ENCODE measurements at regions not wholly inside any gene's neighbourhood (a gene's known extent, or its start where the extent isn't known, plus 50 kb on each side); places are given as distances from the start of the nearest gene placed in this dataset.
"Not testable (repeated sequence)": the region's sequence is repeated elsewhere in the genome, so short reads cannot be mapped to it uniquely, and the experiment has no call there.

DNA sequence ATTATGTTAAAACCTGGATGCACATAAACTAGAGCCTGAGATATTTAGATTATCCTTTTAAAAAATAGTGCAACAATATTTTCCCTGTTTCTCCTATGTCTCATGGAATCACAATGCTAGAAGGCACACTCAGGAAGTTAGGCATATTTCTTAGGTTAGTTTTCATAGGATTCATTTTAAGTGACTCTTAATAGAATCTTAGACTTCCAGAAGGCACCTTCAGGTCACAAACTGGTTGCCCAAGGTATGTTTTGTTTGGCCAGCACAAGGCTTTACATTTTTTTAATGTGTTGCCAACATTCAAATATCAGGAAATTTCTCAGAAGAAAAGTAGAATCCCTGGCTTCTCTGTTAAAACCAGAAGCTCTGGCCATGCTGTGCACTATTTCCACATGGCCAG lies 129.3 kb downstream of the LNPK start:
- no peak for DNase-seq

DNA sequence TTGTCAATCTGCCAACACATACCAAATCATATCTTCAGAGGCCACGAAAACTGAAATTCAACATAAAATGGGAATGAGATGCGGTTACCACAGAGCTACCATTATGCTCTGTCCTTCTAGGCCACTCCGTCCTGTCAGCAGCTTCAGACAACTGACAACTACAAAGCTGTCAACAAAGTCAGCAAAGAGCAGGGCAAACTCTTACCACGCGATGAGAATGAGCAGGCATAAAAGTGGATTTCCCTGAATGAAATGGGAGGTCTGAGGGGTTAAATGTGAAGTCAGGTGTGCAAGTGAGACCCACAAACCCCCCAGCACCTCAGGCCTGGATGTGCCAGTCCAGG lies 130.1 kb downstream of the LNPK start:
- DNase-seq, result no peak

DNA sequence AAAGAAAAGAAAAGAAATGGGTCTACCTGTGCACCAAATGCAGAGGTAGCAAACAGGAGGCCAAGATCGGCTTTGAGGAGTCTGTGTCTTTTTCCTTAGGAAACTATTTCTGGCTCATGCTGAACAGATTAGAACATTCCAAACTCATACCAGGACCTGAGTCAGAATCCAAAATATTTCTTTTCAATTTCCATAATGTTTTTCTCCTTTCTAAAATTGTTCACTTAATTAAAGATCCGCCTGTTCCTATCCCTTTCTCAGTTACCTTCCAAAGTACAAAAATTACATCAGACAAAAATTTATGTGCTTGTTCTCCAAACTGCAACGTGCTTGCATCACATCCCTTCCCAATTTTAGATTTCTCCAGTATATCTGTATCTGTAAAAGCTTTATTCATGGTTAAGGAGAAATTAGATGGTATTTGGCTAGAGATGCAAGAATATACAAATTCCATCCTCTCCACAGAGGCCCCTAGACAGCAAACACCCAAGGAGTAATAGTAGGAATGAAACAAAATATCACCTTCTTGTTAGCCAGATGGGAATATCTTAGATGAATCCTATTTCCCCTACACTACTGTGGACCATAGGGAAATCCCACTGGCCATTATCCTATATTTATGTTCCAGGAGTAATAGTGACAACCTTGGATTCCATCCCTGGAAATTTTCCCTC lies 130.6 kb downstream of the LNPK start:
- DNase-seq, result no peak

DNA sequence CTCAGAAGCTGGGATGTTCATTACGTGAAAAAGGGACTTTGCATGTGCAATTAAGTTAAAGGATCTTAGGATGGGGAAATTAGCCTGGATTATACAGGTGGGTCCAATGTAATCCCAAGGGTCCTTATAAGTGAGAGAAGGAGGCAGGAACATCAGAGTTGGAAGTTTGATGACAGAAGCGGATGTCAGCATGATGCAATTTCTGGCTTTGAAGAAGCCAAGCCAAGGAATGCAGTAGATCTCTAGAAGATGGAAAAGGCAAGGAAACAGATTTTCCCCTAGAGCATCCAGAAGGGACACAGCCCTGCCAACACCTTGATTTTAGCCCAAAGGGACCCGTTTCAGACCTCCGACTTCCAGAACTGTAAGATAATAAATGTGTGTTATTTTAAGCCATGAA lies 136.4 kb downstream of the LNPK start:
- DNase-seq, result no peak

DNA sequence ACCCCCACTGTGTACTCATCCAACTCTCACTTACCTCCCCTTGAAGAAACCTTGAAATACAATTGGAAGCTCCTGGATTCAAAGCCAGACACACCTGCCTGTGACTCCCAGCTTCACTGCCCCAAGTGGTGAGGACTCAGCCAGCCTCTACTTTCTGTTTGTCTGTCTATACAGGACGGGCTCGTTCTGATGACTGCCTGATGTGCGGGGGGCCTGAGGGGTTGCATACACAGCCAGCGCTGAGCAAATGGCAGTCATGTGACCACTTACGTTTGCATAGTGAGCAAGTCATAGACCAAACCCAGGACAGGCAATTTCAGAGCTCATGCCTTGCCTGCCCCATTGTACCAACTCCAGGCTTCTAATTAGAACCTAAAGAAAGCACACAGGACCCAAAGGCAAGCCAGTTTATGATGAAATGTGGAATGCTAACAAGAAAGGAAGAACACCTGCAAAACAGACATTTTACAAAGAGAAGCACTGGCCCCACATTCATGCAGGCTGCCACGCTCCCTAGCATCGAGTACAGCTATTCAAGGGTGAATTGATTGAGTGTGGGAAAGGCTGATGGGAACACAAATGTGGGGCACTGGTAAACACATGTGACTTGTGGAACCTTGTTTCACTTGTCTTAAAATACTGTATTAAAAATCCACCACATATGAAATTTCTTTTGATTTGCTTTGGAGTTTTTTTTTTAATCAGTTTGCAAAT lies 137.8 kb downstream of the LNPK start:
- no peak for DNase-seq

DNA sequence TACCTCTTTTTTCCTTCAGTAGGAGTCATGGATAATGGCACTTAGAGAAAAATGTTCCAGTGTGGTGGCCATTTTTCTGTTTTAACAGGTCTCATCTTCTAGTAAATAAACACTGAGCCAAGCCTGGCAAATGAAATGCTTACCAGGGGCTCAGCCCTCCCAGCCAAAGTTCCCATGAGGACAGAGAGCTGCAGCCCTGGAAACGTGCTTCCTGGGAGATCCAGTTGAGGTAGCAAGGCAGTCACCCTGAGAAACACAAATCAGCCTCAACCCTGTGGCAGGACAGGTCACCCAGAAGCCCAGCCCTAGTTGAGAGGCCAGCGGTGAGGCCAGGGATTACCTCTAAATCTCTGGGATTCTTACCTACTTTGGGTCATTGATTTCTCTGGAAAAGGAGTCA lies 140.1 kb downstream of the LNPK start:
- DNase-seq, result no peak

DNA sequence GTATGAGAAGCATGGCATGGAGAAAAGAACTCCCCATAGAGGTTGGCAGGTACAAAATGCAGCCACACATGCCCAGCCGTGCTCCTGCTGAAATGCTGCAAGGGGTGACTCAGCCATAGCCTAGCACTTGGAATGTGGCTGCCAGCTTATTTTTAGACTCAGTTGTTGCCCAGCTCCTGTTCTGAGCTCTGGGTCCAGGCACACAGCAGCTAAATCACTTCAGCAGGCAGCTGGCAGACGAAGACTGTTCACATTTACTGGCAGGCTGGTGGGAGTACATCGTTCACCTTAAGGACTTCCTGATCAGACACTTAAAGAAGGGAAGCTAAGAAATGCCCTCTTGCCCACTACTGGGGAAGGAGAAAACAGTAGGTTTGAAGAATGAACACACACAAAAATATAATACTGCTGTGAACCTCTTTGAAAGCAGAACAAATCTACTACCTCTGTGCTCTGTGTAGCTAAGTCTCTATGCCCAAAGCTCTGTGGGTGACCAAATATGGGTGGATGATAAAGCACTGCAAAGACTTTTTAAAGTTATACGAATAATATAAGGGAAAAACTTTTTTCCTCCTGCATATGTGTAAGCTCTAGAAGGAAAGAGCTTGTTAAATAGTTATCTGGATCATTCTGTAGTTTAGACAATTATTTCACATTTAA lies 146.1 kb downstream of the LNPK start:
- no peak for DNase-seq

DNA sequence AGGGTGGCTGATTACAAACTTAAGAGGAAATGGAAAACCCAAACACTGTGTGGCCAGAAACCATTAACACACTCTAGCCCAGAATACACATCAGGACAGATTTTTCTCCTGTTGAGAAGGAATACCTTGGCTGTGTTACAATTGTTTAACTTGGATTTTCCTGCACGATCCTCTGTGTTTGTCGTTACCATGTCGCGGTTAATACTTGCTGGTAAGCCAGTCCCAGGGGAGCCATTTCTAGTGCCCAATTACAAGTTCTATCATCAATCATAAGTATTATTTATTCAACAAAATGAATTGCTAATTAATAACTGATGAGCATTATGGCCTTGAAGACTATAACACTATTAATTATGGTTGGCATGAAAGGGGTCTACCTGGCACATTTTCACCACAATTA lies 146.8 kb downstream of the LNPK start:
- no peak for DNase-seq

DNA sequence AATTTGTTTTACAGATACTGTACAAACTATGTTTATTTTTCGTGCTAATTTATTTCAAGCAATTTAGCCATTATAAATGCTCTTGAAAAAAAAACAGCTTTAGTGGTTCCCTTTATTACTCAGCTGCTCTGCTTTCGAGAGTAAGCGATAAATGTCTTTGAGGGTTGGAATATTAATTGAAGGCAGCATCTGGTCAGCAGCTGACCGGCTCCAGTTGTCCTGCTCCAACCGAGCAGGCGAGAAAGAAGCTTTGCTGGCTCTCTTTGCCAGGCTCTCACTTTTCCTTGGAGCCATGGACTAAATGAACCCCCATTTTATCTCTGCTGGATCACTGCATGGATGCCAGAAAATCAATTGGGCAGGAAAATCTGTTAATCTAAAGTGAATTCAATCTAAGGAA lies 147.4 kb downstream of the LNPK start:
- DNase-seq, result no peak

DNA sequence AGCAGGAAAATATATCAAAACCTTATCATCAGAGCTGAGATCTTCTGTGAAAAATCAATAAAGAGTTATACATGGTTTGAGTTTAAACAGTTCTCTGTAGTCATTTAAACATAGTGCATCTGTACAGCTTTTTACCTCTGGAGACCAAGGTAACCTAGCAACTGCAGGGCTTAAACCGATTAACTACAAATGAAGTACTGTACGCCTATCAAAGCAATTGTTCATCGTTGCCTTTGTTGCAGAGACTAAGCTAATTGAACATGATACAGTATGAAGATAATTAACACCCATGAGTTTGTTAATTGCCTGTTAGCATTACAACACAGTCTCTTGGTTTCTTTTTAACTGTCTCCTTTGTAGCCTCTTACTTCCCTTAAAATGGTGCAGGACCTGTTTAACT lies 147.9 kb downstream of the LNPK start:
- no peak for DNase-seq

DNA sequence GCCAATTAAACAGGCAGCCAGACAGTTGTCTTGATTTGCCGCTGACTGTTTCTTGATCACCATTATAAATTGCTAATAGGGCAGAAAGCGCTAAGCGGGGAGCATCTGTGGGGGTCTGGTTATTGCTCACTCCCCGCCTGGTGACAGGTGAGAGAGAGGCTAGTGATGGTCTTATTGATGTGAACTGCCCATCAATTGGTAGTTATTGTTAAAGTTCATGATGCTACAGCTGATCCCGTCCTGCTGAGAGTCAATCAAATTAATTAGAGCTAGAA lies 148.5 kb downstream of the LNPK start:
- DNase-seq, result no peak

DNA sequence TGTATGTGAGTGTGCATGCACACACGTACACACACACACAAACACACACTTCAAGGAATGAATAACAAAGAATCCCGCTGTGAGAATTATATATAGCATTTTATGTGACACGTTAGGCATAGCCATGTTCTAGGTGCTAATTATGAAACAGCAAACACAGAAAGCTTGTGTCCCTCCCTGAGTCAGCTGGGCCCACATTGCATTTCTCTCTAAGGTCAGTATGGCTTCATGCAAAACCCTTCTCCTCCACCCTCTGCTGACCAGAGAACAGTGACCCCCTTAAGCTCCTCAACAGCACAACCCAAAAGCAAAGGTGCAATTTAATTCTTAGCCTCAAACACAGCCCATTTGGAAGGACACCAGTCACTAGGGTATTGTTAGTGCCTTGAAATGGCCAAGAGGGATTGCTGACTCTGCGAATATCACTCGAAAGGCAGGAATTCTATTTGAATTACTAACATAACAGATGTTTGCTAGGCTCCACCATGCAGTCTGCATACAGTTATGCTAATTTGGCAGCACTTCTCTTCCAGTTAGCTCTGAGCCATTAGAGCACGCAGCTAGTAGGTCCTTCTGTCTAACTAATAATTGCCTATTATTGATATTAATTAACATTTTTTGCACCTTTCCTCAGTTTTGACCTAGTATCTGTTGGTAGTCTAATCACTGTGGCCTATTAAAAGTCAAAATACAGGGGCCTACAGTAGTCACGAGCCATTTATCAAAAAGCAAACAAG lies 149.0 kb downstream of the LNPK start:
- no peak for DNase-seq

DNA sequence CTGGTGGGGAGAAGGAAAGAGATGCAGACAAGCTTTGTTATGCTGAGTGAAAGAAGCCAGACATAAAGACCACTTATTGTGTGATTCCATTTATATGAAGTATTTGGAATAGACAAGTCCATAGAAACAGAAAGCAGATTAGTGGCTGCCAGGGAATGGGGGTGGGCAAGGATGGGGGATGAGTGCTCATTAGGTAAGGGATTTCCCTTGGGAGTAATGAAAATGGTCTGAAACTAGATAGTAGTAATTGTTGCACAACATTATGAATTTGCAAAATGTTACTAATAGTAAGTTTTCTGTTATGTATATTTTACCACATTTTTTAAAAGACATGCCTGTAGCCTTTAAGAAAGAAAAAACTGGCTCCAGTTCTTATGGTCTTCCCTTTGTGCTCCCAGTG lies 154.9 kb downstream of the LNPK start:
- no peak for DNase-seq

DNA sequence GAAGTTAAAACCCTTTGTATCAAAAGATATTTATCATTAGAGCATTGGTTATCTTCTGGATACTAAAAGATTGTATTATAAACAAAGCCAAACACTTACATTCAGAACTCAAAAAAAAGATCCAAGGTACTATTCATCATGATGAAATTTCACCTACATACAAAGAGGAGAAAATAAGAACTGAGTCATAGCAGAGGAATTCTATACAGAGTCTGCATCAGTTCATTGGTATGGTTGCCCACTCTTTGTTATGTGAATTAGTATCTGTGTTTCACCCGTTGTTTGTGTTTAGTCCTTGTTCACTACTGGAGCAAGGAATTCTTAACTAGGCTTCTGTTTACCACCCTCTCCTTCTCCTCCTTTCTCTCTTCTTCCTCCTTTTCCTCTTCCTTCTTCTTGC lies 157.9 kb downstream of the LNPK start:
- DNase-seq, result no peak

DNA sequence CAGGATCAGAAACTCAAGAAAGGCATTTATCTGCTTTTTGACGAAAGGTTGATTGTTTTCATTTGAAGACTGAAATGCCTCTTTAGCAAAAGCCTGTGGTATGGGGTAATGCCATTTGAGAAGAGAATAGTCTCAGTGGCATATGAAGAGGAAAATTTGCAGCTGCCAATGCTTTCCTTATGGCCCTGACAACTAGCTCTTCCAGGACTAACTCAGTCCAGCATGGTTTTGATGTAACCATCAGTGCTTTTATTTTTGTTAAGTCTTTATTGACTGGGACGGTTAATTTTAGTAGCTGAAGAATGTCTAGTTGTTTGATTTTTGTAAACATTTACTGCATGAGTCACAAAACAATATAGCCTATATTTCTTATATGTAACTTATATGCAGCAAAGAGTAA lies 158.4 kb downstream of the LNPK start:
- no peak for DNase-seq

DNA sequence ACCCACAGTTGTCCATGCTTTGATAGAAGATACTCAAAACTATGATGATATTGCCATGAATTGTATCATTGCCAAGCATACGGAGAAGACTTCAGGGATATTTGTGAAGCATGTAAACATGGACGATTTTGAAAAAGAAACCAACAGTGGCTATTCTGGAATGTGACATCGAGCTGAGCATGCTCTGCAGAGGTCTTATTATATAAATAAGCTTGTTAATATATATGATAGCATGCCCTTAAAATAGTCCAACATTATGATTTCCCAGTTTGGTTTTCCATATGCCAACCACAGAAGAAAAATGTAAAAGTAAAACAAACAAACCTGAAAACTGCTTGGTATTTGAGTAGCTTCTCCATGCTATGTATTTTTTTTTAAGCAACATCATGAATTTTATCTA lies 159.1 kb downstream of the LNPK start:
- no peak for DNase-seq

DNA sequence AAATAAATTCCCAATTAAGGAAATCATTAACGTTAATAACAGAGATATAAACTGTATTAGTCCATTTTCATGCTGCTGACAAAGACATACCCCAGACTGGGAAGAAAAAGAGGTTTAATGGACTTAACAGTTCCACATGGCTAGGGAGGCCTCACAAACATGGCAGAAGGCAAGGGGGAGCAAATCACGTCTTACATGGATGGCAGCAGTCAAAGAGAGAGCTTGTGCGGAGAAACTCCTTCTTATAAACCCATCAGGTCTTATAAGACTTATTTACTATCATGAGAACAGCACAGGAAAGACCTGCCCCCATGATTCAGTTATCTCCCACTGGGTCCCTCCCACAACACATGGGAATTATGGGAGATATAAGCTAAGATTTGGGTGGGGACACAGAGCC lies 161.3 kb downstream of the LNPK start:
- not testable (repeated sequence) for DNase-seq

DNA sequence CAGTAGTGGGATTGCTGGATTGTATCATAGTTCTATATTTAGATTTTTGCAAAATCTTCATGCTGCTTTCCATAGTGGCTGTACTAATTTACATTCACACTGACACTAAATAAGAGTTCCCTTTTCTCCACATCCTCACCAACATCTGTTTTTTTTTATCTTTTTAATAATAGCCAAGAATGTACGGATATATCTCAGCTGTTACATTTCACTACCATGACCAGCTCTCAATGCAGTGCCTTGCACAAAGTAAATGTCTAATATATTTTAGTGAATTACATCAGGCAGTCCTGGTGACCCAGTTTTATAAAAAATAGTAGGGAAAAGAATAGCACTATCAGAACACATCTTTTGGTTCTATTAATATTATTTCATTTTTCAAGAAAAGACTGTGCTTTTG lies 161.8 kb downstream of the LNPK start:
- DNase-seq, result no peak

DNA sequence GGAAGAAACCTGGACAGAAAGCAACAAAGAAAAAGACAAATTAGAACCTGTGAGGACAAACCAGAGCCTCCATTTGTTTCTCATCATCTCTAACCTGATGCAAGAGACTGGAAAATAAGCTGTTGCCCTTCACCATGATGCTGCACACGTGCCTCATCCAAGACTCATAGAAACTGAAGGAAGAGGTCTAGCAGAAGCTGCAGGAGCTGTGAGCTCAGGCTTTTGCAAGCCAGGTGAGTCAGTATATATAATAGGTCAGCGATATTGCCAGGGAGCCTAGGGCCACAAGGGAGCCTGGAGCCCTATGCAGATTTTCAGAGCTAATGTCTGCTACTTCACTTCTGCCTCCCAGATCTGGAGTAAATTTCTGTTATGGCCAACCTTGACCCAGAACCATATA lies 163.1 kb downstream of the LNPK start:
- DNase-seq, result no peak

DNA sequence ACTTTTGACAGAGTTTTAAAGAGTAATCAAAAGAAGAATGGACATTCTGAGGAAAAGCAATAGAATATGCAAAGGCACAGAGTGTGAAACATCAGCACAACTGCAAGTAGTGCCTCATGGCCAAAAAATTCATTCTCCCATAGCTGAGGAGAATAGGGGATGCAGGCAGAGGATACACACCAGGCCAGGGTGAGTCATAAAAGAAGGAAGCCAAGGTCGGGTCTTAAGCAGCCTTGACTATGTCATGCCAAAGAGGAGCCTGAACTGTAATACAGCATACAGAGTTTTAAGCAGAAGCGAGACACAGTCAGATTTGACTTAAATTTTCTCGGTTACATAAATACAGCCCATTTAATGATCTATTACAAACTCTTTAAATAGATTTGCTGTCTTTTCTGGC lies 165.0 kb downstream of the LNPK start:
- DNase-seq, result no peak

DNA sequence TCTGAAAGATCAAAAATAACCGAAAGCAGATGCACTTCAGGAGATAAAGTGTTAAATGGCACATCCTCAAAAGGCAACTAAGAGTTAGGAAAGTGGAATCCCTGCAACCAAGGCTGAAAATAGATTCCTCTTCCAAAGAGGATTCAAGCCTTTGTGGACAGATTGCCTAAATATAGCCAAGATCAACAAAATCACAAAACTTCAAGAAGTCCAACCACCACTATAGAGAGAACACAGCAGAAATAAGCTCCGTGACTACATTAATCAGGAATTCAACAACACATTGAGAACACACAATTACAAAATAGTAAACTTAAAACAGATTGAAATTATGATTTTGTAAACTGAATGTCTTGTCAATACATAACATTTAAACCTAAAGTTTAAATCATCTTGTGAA lies 165.7 kb downstream of the LNPK start:
- DNase-seq, result no peak

DNA sequence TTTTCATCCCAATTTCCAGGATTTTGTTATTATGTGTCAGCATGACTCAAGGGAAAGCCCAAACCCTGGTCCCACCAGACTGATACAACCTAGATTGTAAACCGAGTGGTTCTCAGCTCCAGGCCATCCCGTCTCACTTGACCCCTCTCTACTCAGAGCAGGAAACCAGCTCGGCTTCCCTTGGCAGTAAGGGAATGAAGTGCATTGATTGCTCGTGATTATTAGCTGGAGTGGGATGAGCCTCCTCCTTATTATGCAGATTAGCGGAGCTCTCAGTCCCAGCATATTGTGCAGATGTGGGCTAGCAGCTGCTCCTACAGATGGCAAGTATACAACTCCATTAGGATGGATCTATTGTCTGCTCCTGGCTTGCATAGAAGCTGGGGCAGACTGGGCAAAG lies 167.6 kb downstream of the LNPK start:
- no peak for DNase-seq

DNA sequence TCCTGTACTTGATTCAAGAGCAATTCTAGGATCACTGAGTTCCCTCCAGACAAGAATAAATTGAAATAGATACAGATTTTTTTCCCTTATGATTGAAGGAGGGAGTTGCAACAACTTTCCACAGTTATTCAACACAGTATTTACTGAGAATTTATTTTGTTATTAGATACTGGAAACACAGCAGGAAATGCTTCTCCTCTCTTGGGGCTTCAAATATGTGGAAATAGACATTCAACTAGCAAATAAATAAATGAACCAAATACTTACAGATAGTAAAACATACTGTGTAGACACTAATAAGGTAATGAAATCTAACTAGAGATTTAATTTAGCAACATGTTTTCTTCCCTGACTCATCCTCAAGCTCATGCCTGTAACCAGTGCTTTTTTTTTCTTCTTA lies 169.2 kb downstream of the LNPK start:
- DNase-seq, result no peak

DNA sequence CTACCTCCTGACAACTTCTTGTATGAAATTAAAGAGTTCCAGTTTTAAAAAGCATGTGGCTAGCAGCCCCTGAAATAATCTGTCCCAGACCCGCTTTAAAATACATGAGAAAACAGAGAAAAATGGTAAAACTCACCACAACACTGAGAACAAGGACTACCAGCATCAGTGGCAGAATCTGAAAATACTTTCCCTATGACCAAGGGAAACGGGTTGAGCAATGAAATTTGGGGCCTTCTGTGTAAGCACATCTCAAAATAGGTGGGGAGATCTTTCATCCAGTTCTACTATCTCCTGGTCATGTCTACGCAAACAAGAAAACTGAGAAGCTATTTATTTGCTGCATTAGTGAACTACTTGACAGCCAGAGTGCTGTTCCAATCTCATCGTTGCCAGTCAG lies 172.3 kb downstream of the LNPK start:
- no peak for DNase-seq

Data from CD4-positive, alpha-beta T cell treated with Interleukin-6 for 4 hours (primary cell).